ENCODE measurements at regions not wholly inside any gene's neighbourhood (a gene's known extent, or its start where the extent isn't known, plus 50 kb on each side); places are given as distances from the start of the nearest gene placed in this dataset.

DNA sequence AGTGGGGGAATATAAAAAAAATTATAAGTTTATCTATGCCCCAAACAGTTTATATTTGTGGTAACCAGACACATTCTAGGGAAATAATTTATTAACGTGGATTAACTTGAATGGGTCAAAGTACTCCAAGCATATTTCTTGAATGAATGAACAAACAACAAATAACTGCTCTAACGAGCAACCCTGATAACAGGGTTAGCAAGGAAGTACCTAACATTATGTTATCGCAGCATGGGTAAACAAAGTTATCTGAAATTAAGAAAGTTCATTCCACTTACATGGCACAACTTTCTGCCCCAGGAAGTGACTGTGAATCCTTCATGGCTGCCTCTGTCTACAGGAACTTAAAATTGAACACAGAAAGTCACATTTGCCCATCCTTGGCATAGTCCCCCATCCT is 812.9 kb upstream of the ACVR2A start:
- DNase-seq: no peak
- Histone ChIP-seq H3K36me3 (replicated peaks; ENCODE audit: control insufficient read depth, insufficient read depth, low read length) (no peaks in the 10 kb centered on the region), H3K4me3 (ENCODE audit: insufficient read depth, low read depth, low read length) (no peak overlapping the region), H3K27me3 (ENCODE audit: control insufficient read depth, insufficient read depth, low read length) (no peaks in the 10 kb centered on the region)

DNA sequence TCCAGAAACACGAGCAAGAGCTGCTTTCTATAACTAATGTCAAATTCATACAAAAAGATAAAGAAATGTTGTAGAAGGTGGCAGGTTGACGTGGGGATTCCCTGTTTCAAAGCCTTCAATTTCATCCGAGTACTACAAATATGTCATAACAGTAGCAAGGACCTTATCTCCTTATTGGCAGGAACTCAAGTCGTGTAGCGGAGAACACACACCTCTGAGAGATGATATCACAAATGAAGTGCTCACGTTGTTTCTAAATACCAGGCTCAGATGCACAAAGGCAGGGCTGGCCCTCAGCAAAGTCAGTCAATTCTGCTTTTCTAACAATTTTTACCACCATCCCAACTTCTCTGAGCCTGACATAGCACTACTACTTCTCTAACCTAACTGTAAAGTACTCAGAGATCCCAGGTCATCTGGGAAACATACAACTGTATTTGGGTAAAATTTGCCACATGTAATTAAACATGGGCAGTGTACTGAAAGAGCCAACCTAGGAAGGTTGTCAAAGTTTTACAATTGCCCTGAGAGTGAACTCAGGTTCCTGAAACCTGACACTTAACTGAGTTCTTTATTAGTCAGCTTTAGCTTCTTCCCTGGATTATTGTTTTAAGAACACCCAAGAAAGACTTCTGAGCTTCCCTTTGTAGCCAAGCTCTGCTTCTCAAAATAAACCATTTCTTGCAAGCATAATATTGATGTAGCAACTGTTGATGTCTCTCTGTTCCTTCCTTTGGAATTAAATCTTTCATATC is 813.7 kb upstream of the ACVR2A start:
- DNase-seq: no peak
- no peaks in the 10 kb centered on the region for H3K27me3 ChIP-seq (ENCODE audit: control insufficient read depth, insufficient read depth, low read length)
- H3K36me3 ChIP-seq (replicated peaks; ENCODE audit: control insufficient read depth, insufficient read depth, low read length): no peaks in the 10 kb centered on the region
- no peak overlapping the region for H3K4me3 ChIP-seq (ENCODE audit: insufficient read depth, low read depth, low read length)

DNA sequence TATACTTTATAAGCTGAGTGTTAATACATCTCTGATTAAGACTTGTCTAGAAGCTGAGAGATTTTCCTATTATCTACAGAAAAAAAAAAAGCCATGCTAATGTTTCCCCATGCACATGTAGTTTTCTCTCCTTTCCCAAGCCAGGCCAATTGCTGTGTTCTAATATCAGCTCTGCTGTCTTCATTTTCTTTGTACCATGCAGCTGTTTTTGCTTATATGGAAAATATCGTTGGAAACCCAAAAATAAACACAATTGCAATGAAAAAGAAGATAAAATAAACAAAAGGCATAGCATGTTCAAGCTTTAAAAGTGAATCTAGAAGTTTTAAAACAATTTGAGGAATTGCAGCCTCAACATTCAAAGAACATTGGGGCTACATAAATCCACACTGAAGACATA is 817.4 kb upstream of the ACVR2A start:
- Histone ChIP-seq H3K27me3 (ENCODE audit: control insufficient read depth, insufficient read depth, low read length) (no peaks in the 10 kb centered on the region), H3K36me3 (replicated peaks; ENCODE audit: control insufficient read depth, insufficient read depth, low read length) (no peaks in the 10 kb centered on the region), H3K4me3 (ENCODE audit: insufficient read depth, low read depth, low read length) (no peak overlapping the region)
- no peak for DNase-seq

DNA sequence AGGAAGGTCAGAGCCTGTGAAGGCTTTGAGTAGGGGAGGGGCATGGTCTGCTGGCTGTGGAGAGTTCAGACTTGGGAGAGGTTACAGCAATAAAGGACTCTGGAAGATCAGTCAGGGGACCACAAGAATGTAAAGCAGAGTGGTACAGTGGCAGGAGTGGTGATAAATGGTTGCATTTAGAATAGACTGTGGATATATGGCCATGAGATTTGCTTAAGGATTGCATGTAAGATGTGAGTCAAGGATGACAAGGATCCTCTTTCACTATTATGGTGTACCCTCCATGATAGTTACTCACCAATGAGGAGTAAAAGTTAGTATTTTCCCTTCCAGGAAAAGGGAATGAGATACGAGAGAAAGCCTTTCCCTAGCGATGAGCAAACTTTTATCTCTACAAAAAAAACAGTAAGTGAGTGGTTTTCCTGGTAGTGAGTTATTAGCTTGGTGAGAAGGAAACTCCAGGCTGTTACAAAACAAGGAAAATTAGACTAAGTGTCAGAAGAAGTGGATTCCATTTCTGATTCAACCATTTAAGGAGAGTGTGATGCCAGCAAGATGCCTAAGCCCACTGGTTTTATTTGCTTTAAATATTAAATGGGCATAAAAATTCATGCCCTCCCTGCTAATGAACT is 818.0 kb upstream of the ACVR2A start:
- Histone ChIP-seq H3K36me3 (replicated peaks; ENCODE audit: control insufficient read depth, insufficient read depth, low read length) (no peaks in the 10 kb centered on the region), H3K4me3 (ENCODE audit: insufficient read depth, low read depth, low read length) (no peak overlapping the region), H3K27me3 (ENCODE audit: control insufficient read depth, insufficient read depth, low read length) (no peaks in the 10 kb centered on the region)
- DNase-seq: no peak

DNA sequence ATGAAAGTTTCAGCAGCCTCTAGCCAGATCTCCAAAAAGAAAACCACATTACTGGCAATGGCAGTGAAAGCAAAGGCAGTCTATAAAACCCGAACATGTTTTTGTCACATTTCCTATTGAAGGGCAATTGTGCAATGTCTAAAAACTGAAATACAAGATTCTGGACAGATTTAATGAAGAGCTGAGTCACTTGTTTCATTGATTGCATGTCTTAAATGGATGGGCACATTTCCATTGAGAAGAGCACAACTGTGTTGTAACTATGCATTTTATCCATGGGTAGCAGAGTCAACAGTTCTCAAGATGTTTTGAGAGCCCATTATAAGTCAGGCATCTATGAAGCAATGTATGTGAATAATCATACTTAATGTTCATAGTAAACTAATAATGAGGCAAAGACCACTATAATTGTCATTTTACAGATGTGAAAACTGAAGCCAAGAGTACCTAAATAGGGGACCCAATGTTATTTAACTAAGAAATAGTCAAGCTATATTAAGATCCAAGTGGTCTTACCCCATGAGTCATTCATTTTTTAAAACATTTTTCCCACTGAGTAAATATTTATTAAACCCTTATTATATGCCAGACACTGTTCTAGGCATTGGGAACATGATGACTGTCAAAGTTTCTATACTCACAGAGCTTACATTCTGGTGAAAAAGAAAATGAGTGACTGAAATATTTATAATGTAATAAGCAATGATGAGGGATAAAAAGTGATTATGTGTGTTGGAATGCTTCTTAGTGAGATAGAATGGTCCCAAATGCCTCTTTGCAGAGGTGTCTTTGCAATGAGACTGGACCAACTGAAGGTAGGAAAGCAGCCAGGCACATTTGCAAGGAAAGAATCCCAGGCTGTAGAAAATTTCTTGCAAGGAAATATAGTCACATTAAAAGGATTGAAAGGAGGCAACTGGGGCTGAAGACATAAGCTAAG is 818.9 kb upstream of the ACVR2A start:
- no peaks in the 10 kb centered on the region for H3K27me3 ChIP-seq (ENCODE audit: control insufficient read depth, insufficient read depth, low read length)
- H3K4me3 ChIP-seq (ENCODE audit: insufficient read depth, low read depth, low read length): no peak overlapping the region
- DNase-seq: no peak
- H3K36me3 ChIP-seq (replicated peaks; ENCODE audit: control insufficient read depth, insufficient read depth, low read length): no peaks in the 10 kb centered on the region

DNA sequence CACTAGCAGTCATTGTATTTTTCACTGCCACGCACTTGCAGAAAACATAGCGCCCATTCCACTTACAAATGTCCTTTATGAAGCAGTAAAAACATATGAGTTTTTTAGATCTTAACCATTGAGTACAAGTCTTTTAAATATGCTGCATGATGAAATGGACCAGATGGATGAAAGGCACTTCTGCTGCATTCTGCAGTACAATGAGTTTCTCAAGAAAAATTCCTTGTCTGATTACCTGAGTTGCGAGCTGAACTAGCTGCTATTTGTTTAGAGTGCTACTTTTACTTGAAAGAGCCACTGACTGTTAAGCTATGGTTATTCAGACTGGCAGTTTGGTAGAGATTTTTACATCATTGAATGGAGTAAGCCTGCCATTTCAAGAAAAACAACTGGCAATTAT is 825.5 kb upstream of the ACVR2A start:
- Histone ChIP-seq H3K36me3 (replicated peaks; ENCODE audit: control insufficient read depth, insufficient read depth, low read length) (no peaks in the 10 kb centered on the region), H3K27me3 (ENCODE audit: control insufficient read depth, insufficient read depth, low read length) (no peaks in the 10 kb centered on the region), H3K4me3 (ENCODE audit: insufficient read depth, low read depth, low read length) (no peak overlapping the region)
- DNase-seq: no peak

GRCh38 chr2:147017951-147018645 is 826.7 kb upstream of the ACVR2A start:
- Histone ChIP-seq H3K27me3 (ENCODE audit: control insufficient read depth, insufficient read depth, low read length) (no peaks in the 10 kb centered on the region), H3K36me3 (replicated peaks; ENCODE audit: control insufficient read depth, insufficient read depth, low read length) (no peaks in the 10 kb centered on the region), H3K4me3 (ENCODE audit: insufficient read depth, low read depth, low read length) (no peak overlapping the region)
- DNase-seq: no peak

DNA sequence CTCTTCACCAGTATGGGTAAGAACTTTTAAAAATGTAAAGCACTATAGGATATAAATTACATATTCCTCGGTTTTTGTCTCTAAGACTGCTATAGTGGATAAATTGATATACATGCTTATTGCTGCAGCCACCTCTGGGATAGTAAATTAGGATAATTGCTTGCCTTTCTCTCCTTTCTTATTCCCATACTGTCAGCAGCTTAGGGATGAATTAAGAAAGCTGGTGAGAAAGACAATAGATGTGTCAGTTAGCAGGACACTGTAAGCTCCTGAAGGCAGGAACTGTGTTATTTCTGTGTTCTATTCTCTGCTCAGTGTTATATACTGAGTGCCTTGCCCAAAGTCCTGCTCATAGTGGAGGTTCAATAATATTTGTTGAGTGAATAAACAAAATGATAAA is 828.6 kb upstream of the ACVR2A start:
- DNase-seq: no peak
- Histone ChIP-seq H3K36me3 (replicated peaks; ENCODE audit: control insufficient read depth, insufficient read depth, low read length) (no peaks in the 10 kb centered on the region), H3K27me3 (ENCODE audit: control insufficient read depth, insufficient read depth, low read length) (no peaks in the 10 kb centered on the region), H3K4me3 (ENCODE audit: insufficient read depth, low read depth, low read length) (no peak overlapping the region)

DNA sequence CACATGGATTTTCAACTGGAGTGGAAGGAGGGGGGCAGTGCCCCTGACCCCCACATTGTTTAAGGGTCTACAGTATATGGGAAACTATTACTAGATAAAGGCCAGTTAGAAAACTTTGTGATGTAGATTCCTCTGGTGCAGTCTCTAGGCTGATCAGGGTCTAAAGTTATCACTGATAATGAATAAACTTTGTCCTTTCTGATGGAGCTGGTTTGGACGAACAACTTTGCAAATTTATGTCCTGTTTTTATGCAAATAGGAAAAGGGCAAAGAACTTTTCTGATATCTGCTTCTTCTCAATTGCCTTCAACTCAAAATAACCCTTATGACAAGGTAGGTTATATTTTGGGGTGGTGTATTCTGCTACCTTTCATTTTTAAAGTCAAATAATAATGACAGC is 829.2 kb upstream of the ACVR2A start:
- Histone ChIP-seq H3K4me3 (ENCODE audit: insufficient read depth, low read depth, low read length) (no peak overlapping the region), H3K27me3 (ENCODE audit: control insufficient read depth, insufficient read depth, low read length) (no peaks in the 10 kb centered on the region), H3K36me3 (replicated peaks; ENCODE audit: control insufficient read depth, insufficient read depth, low read length) (no peaks in the 10 kb centered on the region)
- DNase-seq: no peak

- no peak for DNase-seq
- H3K36me3 ChIP-seq (replicated peaks; ENCODE audit: control insufficient read depth, insufficient read depth, low read length): no peaks in the 10 kb centered on the region
- H3K27me3 ChIP-seq (ENCODE audit: control insufficient read depth, insufficient read depth, low read length): no peaks in the 10 kb centered on the region
- no peak overlapping the region for H3K4me3 ChIP-seq (ENCODE audit: insufficient read depth, low read depth, low read length)
These were observed 831.0 kb upstream of the ACVR2A start for GRCh38 chr2:147013696-147014392.

DNA sequence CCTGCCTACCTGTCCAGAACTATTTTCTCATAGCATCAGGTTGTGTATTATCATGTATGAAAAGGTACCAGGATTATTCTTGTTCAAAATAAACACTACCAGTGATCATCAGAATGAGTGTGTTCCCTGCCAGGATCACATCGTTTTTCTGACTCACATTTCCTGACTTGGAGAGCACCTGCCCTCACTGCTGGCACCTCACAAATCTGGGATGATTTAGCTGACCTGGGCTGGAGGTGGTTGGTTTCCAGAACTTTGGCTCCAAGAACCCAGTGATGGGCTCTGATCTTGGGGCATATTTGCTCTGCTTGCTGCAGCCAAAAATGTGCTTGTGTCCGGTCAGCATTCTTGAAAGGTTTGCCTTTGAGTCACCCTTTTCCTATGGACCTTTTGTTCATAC is 836.3 kb upstream of the ACVR2A start:
- H3K36me3 ChIP-seq (replicated peaks; ENCODE audit: control insufficient read depth, insufficient read depth, low read length): no peaks in the 10 kb centered on the region
- H3K27me3 ChIP-seq (ENCODE audit: control insufficient read depth, insufficient read depth, low read length): no peaks in the 10 kb centered on the region
- DNase-seq: no peak
- H3K4me3 ChIP-seq (ENCODE audit: insufficient read depth, low read depth, low read length): no peak overlapping the region

DNA sequence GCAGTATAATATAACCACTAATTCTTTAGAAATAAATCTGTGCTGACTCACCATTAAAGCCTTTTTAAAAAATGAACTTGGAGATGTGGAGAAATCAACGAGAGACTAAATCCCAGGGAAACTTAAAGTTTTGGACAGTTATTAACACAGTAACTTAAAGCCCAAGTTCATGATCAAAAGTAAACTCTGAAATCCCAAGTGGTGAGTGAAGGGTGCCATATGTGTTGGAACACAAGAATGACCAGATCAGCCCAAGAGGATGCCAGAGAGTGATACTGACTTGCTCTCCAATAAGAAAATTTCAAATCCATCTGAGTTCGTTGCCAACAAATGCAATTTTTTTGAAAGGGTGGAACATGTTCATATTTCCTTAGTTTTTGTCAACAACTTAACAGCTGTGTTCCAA is 838.1 kb upstream of the ACVR2A start:
- no peak for DNase-seq
- Histone ChIP-seq H3K4me3 (ENCODE audit: insufficient read depth, low read depth, low read length) (no peak overlapping the region), H3K27me3 (ENCODE audit: control insufficient read depth, insufficient read depth, low read length) (no peaks in the 10 kb centered on the region), H3K36me3 (replicated peaks; ENCODE audit: control insufficient read depth, insufficient read depth, low read length) (no peaks in the 10 kb centered on the region)

DNA sequence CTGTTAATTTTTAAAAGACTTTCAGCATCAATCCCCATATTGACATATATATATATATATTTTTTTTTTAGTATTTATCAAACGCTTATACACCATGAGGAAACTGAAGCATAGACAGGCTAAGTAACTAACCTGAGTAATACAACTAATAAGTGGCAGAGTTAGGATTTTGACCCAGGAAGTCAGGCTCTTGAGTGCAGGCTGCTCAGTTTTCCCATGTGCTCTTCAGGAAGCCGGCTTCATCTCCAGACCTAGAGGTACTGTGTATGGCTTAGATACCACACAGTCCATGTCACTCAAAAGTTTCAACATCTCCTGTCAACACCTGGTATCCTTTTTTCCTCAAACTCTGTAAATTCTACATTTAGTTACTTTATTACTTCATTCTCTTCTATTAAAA is 841.7 kb upstream of the ACVR2A start:
- Histone ChIP-seq H3K36me3 (replicated peaks; ENCODE audit: control insufficient read depth, insufficient read depth, low read length) (no peaks in the 10 kb centered on the region), H3K27me3 (ENCODE audit: control insufficient read depth, insufficient read depth, low read length) (no peaks in the 10 kb centered on the region), H3K4me3 (ENCODE audit: insufficient read depth, low read depth, low read length) (no peak overlapping the region)
- no peak for DNase-seq

DNA sequence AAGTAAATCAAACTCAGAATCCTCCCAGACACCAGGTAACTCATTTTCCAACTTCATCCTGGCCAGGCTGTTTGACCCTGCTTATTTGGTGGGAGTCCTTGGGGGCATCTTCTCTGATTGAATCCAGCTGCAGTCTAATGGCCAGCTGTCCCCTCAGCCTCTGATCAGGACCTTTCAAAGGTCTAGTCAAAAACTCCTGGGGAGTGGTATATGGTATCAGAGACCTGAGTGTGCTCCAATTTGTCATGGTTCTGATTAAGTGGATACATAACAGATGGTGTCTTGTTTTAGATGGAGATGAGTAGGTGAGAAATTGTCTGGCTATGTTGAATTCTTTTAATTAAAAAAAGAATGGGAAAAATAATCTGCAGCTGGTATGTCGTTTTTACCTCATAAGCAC is 842.6 kb upstream of the ACVR2A start:
- H3K36me3 ChIP-seq (replicated peaks; ENCODE audit: control insufficient read depth, insufficient read depth, low read length): no peaks in the 10 kb centered on the region
- no peak overlapping the region for H3K4me3 ChIP-seq (ENCODE audit: insufficient read depth, low read depth, low read length)
- no peak for DNase-seq
- no peaks in the 10 kb centered on the region for H3K27me3 ChIP-seq (ENCODE audit: control insufficient read depth, insufficient read depth, low read length)

Measured in H7 (cell line).